K562 (cell line): ENCODE measurements at regions not wholly inside any gene's neighbourhood (a gene's known extent, or its start where the extent isn't known, plus 50 kb on each side); places are given as distances from the start of the nearest gene placed in this dataset.

Experiments used
- ATF3 ChIP-seq, 2 experiments: fragments of 450-650 bp in 1 of 2; sonication (generic) in 1 of 2; formaldehyde crosslinking in 1 of 2; IDR thresholded peaks in 1 of 2; conservative IDR thresholded peaks in 1 of 2; 2 replicates each; pipeline versions ENCODE4 v1.6.1 to v1.8.1; 2016 to 2023; ENCODE audit warnings: mild to moderate bottlenecking in 2 of 2, moderate library complexity in 2 of 2, inconsistent platforms in 1 of 2, missing genetic modification reagents in 1 of 2
- CAMTA2 ChIP-seq: fragments of 250-450 bp; sonication (Bioruptor Pico); conservative IDR thresholded peaks from 2 replicates; pipeline ENCODE4 v1.5.1; 2022
- DNMT1 ChIP-seq: fragments of 450-650 bp; IDR thresholded peaks from 2 replicates; pipeline ENCODE4 v1.6.1; 2016; ENCODE audit warnings: antibody characterized with exemption, mild to moderate bottlenecking
- HSF4 ChIP-seq: fragments of 250-450 bp; sonication (Bioruptor Pico); IDR thresholded peaks from 2 replicates; pipeline ENCODE4 v2.1.2; 2022; ENCODE audit warnings: mild to moderate bottlenecking, moderate library complexity, borderline replicate concordance
- IRF9 ChIP-seq: fragments of 450-650 bp; IDR thresholded peaks from 2 replicates; pipeline ENCODE4 v1.6.1; 2016; ENCODE audit warnings: missing biosample characterization, missing genetic modification characterization
- KDM2B ChIP-seq: fragments of 250-450 bp; sonication (Bioruptor Pico); IDR thresholded peaks from 2 replicates; pipeline ENCODE4 v1.8.0; 2021; ENCODE audit warnings: mild to moderate bottlenecking, moderate library complexity
- KLF16 ChIP-seq: IDR thresholded peaks from 2 replicates; pipeline ENCODE4 v1.6.1; 2016; ENCODE audit warnings: antibody characterized with exemption
- MAFF ChIP-seq: IDR thresholded peaks from 2 replicates; pipeline ENCODE4 v1.6.1; 2012; ENCODE audit warnings: low read length, improper control_type of control experiment
- NFIX ChIP-seq: fragments of 250-450 bp; sonication (Bioruptor Pico); IDR thresholded peaks from 2 replicates; pipeline ENCODE4 v1.4.0; 2020; ENCODE audit warnings: low read depth, mild to moderate bottlenecking, moderate library complexity
- NKRF ChIP-seq: fragments of 450-650 bp; IDR thresholded peaks from 2 replicates; pipeline ENCODE4 v1.6.1; 2016; ENCODE audit warnings: borderline replicate concordance
- POLR2AphosphoS2 ChIP-seq: IDR thresholded peaks from 2 replicates; pipeline ENCODE4 v1.6.1; 2012; ENCODE audit warnings: low read length, improper control_type of control experiment
- THAP7 ChIP-seq: fragments of 250-450 bp; sonication (Bioruptor Pico); IDR thresholded peaks from 2 replicates; pipeline ENCODE4 v1.5.0; 2021
- UBTF ChIP-seq, 2 experiments: IDR thresholded peaks; 2 replicates each; pipeline ENCODE4 v1.6.1; 2012; ENCODE audit warnings: improper control_type of control experiment in 2 of 2, low read depth in 2 of 2, low read length in 2 of 2, borderline replicate concordance in 1 of 2
- ZNF316 ChIP-seq: fragments of 450-650 bp; IDR thresholded peaks from 2 replicates; pipeline ENCODE4 v1.6.1; 2016
- ZNF408 ChIP-seq: fragments of 250-450 bp; sonication (Bioruptor Pico); IDR thresholded peaks from 2 replicates; pipeline ENCODE4 v1.4.0; 2020; ENCODE audit warnings: low read depth, mild to moderate bottlenecking, moderate library complexity
- ZNF707 ChIP-seq: fragments of 250-450 bp; sonication (Bioruptor Pico); conservative IDR thresholded peaks from 2 replicates; pipeline ENCODE4 v1.8.0; 2022; ENCODE audit warnings: inconsistent platforms, mild to moderate bottlenecking, moderate library complexity

- TF ChIP-seq KDM2B (CRISPR knock-in tag) = no peak
- no peak for TF ChIP-seq POLR2AphosphoS2
- TF ChIP-seq KLF16 = no peak
- TF ChIP-seq DNMT1 = no peak
- TF ChIP-seq NFIX (CRISPR knock-in tag) = no peak
- no peak for TF ChIP-seq HSF4
- TF ChIP-seq NKRF = no peak
- no peak for TF ChIP-seq ZNF408
- no peak for TF ChIP-seq THAP7 (CRISPR knock-in tag)
- peak; percentile 30; the same call in 1 of the 2 replicates for TF ChIP-seq ZNF316
- no peak for TF ChIP-seq ZNF707 (CRISPR knock-in tag)
- TF ChIP-seq MAFF = 0 out of 2 replicates have a peak, but pooled peaks have one; percentile 23
- TF ChIP-seq CAMTA2 (CRISPR knock-in tag) = no peak
- TF ChIP-seq ATF3 (IDR thresholded peaks at IDR 0.05) = peak; percentile 67
- TF ChIP-seq ATF3 (CRISPR knock-in tag; conservative IDR thresholded peaks at IDR 0.05) = no peak
- TF ChIP-seq UBTF (IDR thresholded peaks at IDR 0.05; ENCODE audit: borderline replicate concordance in 1 of 2, low read depth in 2 of 2, low read length in 2 of 2) = no peak
- no peak for TF ChIP-seq IRF9 (tag)
Measured at GRCh38 chr9:3700772-3701171, 175.0 kb upstream of the RFX3 start (continued).
